H1 (cell line): ENCODE measurements at regions not wholly inside any gene's neighbourhood (a gene's known extent, or its start where the extent isn't known, plus 50 kb on each side); places are given as distances from the start of the nearest gene placed in this dataset.
A peak's percentile ranks its signal among the peaks of the same experiment; 100 is the strongest.

ENCODE experiments used
- CTCF ChIA-PET: fragments of 300-600 bp; sonication (Branson Sonifier 250); formaldehyde crosslinking; loops from one replicate; lab custom pipeline; 2021; ENCODE audit not compliant: partially characterized antibody; lab: Charles Lee
- POLR2A ChIA-PET: fragments of 300-600 bp; sonication (Branson Sonifier 250); formaldehyde crosslinking; loops from one replicate; lab custom pipeline; 2021; ENCODE audit warnings: inconsistent platforms; ENCODE audit not compliant: partially characterized antibody; lab: Charles Lee
- DNase-seq, 2 experiments: peaks; one replicate each; pipeline versions ENCODE4 v3.0.0 to v3.0.0-alpha.2; 2010 to 2022; ENCODE audit warnings: low spot score in 2 of 2, low read depth in 1 of 2, mixed read lengths in 1 of 2
- FAIRE-seq: peaks from 2 replicates; lab custom pipeline; 2011; peaks lifted over from hg19 to GRCh38; lab: Jason Lieb, UNC
- H2AFZ ChIP-seq: 2 replicates; pipeline ENCODE4 v1.8.1; 2012; ENCODE audit warnings: low read length, inconsistent platforms
- H2AK5ac ChIP-seq: 2 replicates; pipeline ENCODE4 v1.6.1; 2013; ENCODE audit warnings: low read depth, low read length
- H2BK120ac ChIP-seq: replicated peaks from 2 replicates; pipeline ENCODE3; 2013; ENCODE audit warnings: low read depth, low read length, inconsistent platforms
- H2BK12ac ChIP-seq: 2 replicates; pipeline ENCODE4 v1.6.1; 2013; ENCODE audit warnings: low read depth, low read length
- H2BK15ac ChIP-seq: 2 replicates; pipeline ENCODE4 v1.6.1; 2013; ENCODE audit warnings: low read length
- H2BK20ac ChIP-seq: 2 replicates; pipeline ENCODE4 v1.6.1; 2013; ENCODE audit warnings: low read length
- H2BK5ac ChIP-seq: 2 replicates; pipeline ENCODE4 v1.6.1; 2013; ENCODE audit warnings: low read depth, low read length
- H3K14ac ChIP-seq: 2 replicates; pipeline ENCODE4 v1.6.1; 2013; ENCODE audit warnings: inconsistent platforms; ENCODE audit not compliant: insufficient read length
- H3K18ac ChIP-seq: 2 replicates; pipeline ENCODE4 v1.6.1; 2013; ENCODE audit warnings: low read length; ENCODE audit errors: extremely low read depth
- H3K23ac ChIP-seq: 2 replicates; pipeline ENCODE4 v1.6.1; 2013; ENCODE audit warnings: inconsistent platforms; ENCODE audit not compliant: insufficient read length
- H3K23me2 ChIP-seq: 2 replicates; pipeline ENCODE4 v1.6.1; 2013; ENCODE audit warnings: low read depth, low read length
- H3K27ac ChIP-seq: 2 replicates; pipeline ENCODE4 v1.6.1; 2011; ENCODE audit warnings: low read depth, low read length, inconsistent platforms
- H3K27me3 ChIP-seq, 4 experiments: replicated peaks in 1 of 4; 1 replicate in 1 of 4; 2 replicates in 3 of 4; pipeline versions ENCODE4 v1.6.1 to v1.8.1; 2011 to 2013; ENCODE audit warnings: low read length in 3 of 4, mild to moderate bottlenecking in 3 of 4, inconsistent platforms in 2 of 4, mixed read lengths in 2 of 4, moderate library complexity in 1 of 4; ENCODE audit not compliant: control insufficient read depth in 3 of 4, insufficient read depth in 3 of 4; ENCODE audit errors: extremely low read depth in 1 of 4
- H3K36me3 ChIP-seq, 4 experiments: 2 replicates each; pipeline versions ENCODE4 v1.6.1 to v1.8.1; 2011 to 2013; ENCODE audit warnings: mild to moderate bottlenecking in 4 of 4, low read length in 3 of 4, moderate library complexity in 2 of 4, control low read depth in 1 of 4, inconsistent platforms in 1 of 4; ENCODE audit not compliant: insufficient read depth in 4 of 4, control insufficient read depth in 2 of 4
- H3K4ac ChIP-seq: replicated peaks from 2 replicates; pipeline ENCODE3; 2013; ENCODE audit warnings: low read length, low read depth, mixed read lengths, inconsistent platforms; ENCODE audit not compliant: insufficient read length
- H3K4me1 ChIP-seq, 4 experiments: replicated peaks in 1 of 4; 1 replicate in 1 of 4; 2 replicates in 3 of 4; pipeline versions ENCODE4 v1.6.1 to v1.8.1; 2011 to 2013; ENCODE audit warnings: low read length in 3 of 4, inconsistent platforms in 2 of 4, mixed read lengths in 1 of 4; ENCODE audit not compliant: insufficient read depth in 4 of 4, control insufficient read depth in 3 of 4
- H3K4me2 ChIP-seq, 2 experiments: 2 replicates each; pipeline versions ENCODE4 v1.6.1 to v1.8.1; 2011 to 2013; ENCODE audit warnings: low read depth in 2 of 2, low read length in 2 of 2, control low read depth in 1 of 2, inconsistent platforms in 1 of 2, mild to moderate bottlenecking in 1 of 2; ENCODE audit not compliant: insufficient read depth in 1 of 2
- H3K4me3 ChIP-seq, 4 experiments: fragments of 200-600, 300-600 bp in 1 of 4; sonication (generic), shearing (Covaris generic), sonication (Bioruptor Twin) in 1 of 4; 2 replicates each; pipeline versions ENCODE4 v1.5.1 to v1.8.1; 2011 to 2016; ENCODE audit warnings: low read length in 4 of 4, low read depth in 3 of 4, control low read depth in 2 of 4, inconsistent platforms in 2 of 4, mild to moderate bottlenecking in 2 of 4, mixed read lengths in 1 of 4, moderate library complexity in 1 of 4; ENCODE audit not compliant: insufficient read depth in 2 of 4; ENCODE audit errors: extremely low read depth in 1 of 4
- H3K56ac ChIP-seq: replicated peaks from 2 replicates; pipeline ENCODE3; 2013; ENCODE audit warnings: low read depth, mild to moderate bottlenecking, mixed read lengths, low read length, inconsistent platforms; ENCODE audit not compliant: insufficient read length
- H3K79me1 ChIP-seq: 2 replicates; pipeline ENCODE4 v1.6.1; 2013; ENCODE audit warnings: low read depth, low read length, control low read depth
- H3K79me2 ChIP-seq, 2 experiments: 2 replicates each; pipeline versions ENCODE4 v1.6.1 to v1.8.1; 2012 to 2013; ENCODE audit warnings: low read length in 2 of 2, mild to moderate bottlenecking in 2 of 2, inconsistent platforms in 1 of 2; ENCODE audit not compliant: insufficient read depth in 2 of 2, control insufficient read depth in 1 of 2
- H3K9ac ChIP-seq, 4 experiments: replicated peaks in 1 of 4; 1 replicate in 1 of 4; 2 replicates in 3 of 4; pipeline versions ENCODE4 v1.6.1 to v1.8.1; 2011 to 2013; ENCODE audit warnings: low read depth in 3 of 4, low read length in 3 of 4, control low read depth in 2 of 4, mild to moderate bottlenecking in 2 of 4, moderate library complexity in 2 of 4, inconsistent platforms in 1 of 4; ENCODE audit errors: extremely low read depth in 1 of 4
- H3K9me3 ChIP-seq, 2 experiments: 2 replicates each; pipeline versions ENCODE4 v1.6.1 to v1.8.1; 2012 to 2013; ENCODE audit warnings: mild to moderate bottlenecking in 2 of 2, moderate library complexity in 2 of 2, control low read depth in 1 of 2, inconsistent platforms in 1 of 2, low read depth in 1 of 2, low read length in 1 of 2, mixed read lengths in 1 of 2; ENCODE audit not compliant: insufficient read depth in 2 of 2
- H4K20me1 ChIP-seq, 2 experiments: replicated peaks in 1 of 2; 2 replicates each; pipeline versions ENCODE3 to v1.8.1; 2011 to 2013; ENCODE audit warnings: inconsistent platforms in 2 of 2, low read length in 2 of 2, mild to moderate bottlenecking in 1 of 2; ENCODE audit not compliant: insufficient read depth in 2 of 2, control insufficient read depth in 1 of 2
- H4K5ac ChIP-seq: 2 replicates; pipeline ENCODE4 v1.6.1; 2013; ENCODE audit warnings: low read length, low read depth, mixed read lengths, inconsistent platforms; ENCODE audit not compliant: insufficient read length
- H4K8ac ChIP-seq: 2 replicates; pipeline ENCODE4 v1.8.0; 2013; ENCODE audit warnings: mild to moderate bottlenecking, moderate library complexity, low read length, inconsistent platforms; ENCODE audit not compliant: insufficient read depth; ENCODE audit errors: extremely low read depth
- H4K91ac ChIP-seq: replicated peaks from 2 replicates; pipeline ENCODE3; 2013; ENCODE audit warnings: low read length, mixed read lengths, inconsistent platforms; ENCODE audit not compliant: insufficient read length
- CEBPB ChIP-seq: IDR thresholded peaks from 2 replicates; pipeline ENCODE4 v1.6.1; 2012; ENCODE audit warnings: low read depth, low read length
- SRF ChIP-seq: IDR thresholded peaks from 2 replicates; pipeline ENCODE4 v1.6.1; 2011; ENCODE audit warnings: mild to moderate bottlenecking, low read depth, low read length, moderate library complexity
- SUZ12 ChIP-seq: fragments of 200-600 bp; sonication (generic); IDR thresholded peaks from 2 replicates; pipeline ENCODE4 v1.6.1; 2012; ENCODE audit warnings: mild to moderate bottlenecking, inconsistent platforms, low read length, moderate library complexity, mixed read lengths
- YY1 ChIP-seq: IDR thresholded peaks from 2 replicates; pipeline ENCODE4 v1.6.1; 2011; ENCODE audit warnings: low read depth, mild to moderate bottlenecking, low read length
- WGBS, 2 experiments: shearing (Covaris generic) in 1 of 2; methylation state at CpG; one replicate each; pipeline versions ENCODE4 v1.1.6 to v1.1.7; 2013 to 2015; ENCODE audit warnings: low lambda C conversion rate in 2 of 2, mixed read lengths in 2 of 2, inconsistent platforms in 1 of 2, low coverage in 1 of 2, missing lambda C conversion rate in 1 of 2; ENCODE audit not compliant: insufficient replicate concordance in 2 of 2, insufficient coverage in 1 of 2, insufficient read length in 1 of 2; ENCODE audit errors: extremely low coverage in 1 of 2, missing lambda C conversion rate in 1 of 2; 5-methylcytosine and 5-hydroxymethylcytosine counted together

DNA sequence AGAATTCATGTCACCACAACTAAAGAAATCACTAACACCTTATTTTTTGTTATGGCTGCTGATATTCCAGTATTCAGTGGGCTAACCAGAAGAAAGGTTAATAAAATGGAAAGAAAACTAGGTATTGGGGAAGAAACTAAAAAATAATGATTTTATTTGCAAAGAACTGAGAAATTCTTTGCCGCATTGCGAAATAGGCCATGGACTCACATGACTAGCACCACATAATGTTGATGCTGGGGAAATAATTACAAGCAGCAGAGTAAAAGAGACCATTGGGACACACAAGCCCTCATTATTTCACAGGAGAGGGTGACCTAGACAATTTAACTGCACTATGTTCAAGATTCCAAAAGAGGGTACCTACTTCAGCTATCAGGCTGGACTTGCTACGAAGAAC lies 1411.5 kb downstream of the SLITRK5 start:
- H3K4me2 ChIP-seq: no peak overlapping the region
- FAIRE-seq: no peak
- TF ChIP-seq CEBPB (peak; percentile 76; the same call in 1 of the 2 replicates), YY1 (no peak), SUZ12 (no peak), SRF (no peak)
- TF ChIP-seq, all 59 proteins: peak for 1
- H3K27me3 ChIP-seq: no peaks in the 10 kb centered on the region
- no peak overlapping the region for H3K27ac ChIP-seq
- WGBS, 2 experiments: 90% methylated on average over 3 of the region's 3 CpGs; no CpG with 5 or more reads in 1 of the 2 experiments
- H2AFZ ChIP-seq: no peak overlapping the region
- H2AK5ac ChIP-seq: no peak overlapping the region
- no peak overlapping the region for H3K4me3 ChIP-seq
- H3K23me2 ChIP-seq: no peaks in the 10 kb centered on the region
- no peak overlapping the region for H3K9ac ChIP-seq
- H3K36me3 ChIP-seq: no peaks in the 10 kb centered on the region
- H3K79me2 ChIP-seq: no peaks in the 10 kb centered on the region
- CTCF ChIA-PET: no interaction called here
- POLR2A ChIA-PET: no interaction called here
- no peak overlapping the region for H3K18ac ChIP-seq
- no peak overlapping the region for H4K8ac ChIP-seq
- no peaks in the 10 kb centered on the region for H4K20me1 ChIP-seq
- no peak overlapping the region for H3K23ac ChIP-seq
- H3K4ac ChIP-seq: no peak overlapping the region
- no peak overlapping the region for H3K14ac ChIP-seq
- no peaks in the 10 kb centered on the region for H3K4me1 ChIP-seq
- no peak overlapping the region for H4K5ac ChIP-seq
- H2BK20ac ChIP-seq: no peak overlapping the region
- H2BK12ac ChIP-seq: no peak overlapping the region
- no peaks in the 10 kb centered on the region for H3K79me1 ChIP-seq
- H4K91ac ChIP-seq: no peak overlapping the region
- H2BK120ac ChIP-seq: no peak overlapping the region
- no peaks in the 10 kb centered on the region for H3K9me3 ChIP-seq
- DNase-seq: no peak
- no peak overlapping the region for H2BK15ac ChIP-seq
- no peak overlapping the region for H2BK5ac ChIP-seq
- no peak overlapping the region for H3K56ac ChIP-seq
